HG03342 (cell line): ENCODE measurements at regions not wholly inside any gene's neighbourhood (a gene's known extent, or its start where the extent isn't known, plus 50 kb on each side); places are given as distances from the start of the nearest gene placed in this dataset.

Experiments used
- ATAC-seq: cut with Tn5 transposase; IDR thresholded peaks from one replicate; pipeline ENCODE4 v1.9.1; 2021; ENCODE audit warnings: mild to moderate bottlenecking, moderate library complexity; ENCODE audit not compliant: unreplicated experiment

DNA sequence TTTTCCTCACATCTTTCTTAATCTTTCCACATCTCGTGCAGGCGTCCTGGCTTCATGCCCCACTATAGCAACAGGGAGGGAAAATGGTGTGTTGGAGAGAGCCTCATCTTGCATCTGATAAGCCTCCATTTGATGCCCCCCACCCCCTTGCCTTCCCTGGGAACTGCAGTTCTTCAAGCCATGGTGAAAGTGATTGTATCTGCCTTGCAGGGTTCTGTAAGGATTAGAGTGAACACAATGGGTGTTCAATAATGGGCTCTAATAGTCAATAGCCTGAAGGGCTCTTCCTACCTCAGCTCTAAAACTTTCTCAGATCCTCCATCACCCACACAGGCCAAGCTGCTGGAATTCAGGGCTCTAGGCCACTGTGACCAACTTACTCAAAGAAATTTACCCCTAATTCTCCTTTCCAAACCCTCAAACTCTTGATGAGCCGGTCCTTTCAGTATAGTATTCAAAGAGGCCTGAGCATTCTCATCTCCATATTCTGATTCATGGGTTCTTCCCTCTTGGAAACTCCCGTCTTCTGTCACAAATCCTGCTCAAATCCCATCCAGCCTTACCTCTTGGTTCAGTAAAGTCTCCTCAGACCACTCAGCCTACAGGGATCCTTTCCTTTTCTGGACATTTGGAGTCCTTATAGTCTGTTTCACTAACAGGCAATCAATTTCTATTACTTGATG is 128.3 kb upstream of the TRIM2 start:
- no peak for ATAC-seq

DNA sequence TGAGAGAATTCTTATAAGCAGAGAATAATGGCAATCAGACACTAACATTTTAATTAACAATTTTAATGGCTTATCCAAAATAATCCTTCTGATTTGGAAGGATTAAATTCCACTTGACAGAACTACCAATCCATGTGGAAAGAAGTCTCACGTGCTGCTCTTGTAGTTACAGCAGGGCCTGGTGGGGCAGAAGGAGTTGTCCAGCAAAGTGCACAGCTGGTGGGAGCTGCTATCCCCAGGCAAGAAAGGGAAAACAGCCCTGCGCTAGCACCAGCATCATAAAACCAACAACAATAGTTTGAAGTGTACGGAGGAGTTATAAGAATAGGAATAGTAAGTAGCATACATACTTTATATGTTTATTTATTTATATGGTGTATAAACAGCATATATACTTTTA is 127.4 kb upstream of the TRIM2 start:
- ATAC-seq: no peak

DNA sequence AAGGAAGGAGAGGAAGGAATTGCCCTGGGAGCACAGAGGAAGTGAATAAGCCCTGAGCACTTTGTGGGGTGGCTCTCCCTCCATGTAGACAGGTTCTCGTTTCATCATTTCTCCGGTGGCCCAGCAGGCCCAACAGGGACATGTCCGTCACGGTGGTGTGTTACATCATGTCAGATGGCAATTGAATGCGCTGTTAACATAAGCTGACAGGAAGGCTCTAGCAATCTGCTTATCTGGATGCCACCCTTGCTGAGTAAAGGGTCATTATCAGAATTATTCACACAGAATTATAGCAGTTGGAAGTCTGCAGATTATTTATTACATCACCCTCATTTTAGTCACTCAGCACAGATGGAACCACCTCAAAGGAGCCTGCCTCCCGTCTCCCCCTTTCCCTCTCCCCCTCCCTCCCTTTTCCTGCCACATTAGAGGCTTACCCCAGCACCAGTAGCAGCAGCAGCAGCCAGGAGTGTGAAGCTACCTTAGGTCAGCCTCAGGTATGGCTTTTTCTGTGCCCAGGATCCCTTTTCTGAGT is 124.3 kb upstream of the TRIM2 start:
- no peak for ATAC-seq

DNA sequence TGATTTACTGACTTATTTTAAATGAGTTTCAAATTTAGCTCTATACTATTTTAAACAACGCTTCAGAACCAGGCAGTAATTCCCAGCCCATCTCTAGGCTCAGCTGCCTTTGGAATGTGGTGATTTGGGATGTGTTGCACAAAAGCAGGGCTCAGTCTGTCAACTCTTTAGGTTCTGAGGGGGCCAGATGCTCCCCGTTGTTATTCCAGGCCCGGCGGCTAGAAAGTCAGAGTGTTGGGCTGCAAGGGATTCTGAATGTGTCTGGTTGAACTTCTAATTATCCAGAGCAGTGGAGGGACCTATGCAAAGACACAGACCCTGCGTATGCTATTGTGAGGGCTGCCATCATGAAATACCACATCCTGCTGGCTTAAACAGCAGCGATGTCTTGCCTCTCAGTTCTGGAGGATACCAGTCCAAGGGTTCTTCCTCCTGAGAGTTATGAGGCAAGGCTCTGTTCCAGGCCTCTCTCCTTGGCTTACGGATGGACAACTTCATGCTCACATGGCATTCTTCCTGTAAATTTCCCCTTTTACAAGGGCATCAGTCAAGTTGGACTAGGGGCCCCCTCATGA is 123.2 kb upstream of the TRIM2 start:
- ATAC-seq: no peak

DNA sequence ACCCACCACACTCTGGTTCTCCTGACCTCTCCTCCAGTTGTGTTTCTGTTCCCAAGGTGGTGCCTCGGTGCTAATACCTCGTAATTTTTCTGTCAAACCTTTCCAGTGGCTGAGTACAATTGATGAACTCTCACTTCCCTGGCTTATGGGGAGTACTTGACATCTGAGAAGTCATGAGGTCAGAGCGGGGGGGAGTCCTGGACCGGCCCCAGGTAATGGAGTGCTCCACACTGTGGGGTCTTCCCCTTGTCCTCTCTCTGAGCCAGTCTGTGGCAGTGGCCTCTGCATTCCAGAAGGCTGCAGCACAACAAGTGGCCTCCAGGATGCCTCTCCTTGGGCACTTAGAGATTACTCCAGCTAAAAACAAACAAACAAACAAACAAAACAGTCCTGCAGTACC is 122.5 kb upstream of the TRIM2 start:
- ATAC-seq: no peak

DNA sequence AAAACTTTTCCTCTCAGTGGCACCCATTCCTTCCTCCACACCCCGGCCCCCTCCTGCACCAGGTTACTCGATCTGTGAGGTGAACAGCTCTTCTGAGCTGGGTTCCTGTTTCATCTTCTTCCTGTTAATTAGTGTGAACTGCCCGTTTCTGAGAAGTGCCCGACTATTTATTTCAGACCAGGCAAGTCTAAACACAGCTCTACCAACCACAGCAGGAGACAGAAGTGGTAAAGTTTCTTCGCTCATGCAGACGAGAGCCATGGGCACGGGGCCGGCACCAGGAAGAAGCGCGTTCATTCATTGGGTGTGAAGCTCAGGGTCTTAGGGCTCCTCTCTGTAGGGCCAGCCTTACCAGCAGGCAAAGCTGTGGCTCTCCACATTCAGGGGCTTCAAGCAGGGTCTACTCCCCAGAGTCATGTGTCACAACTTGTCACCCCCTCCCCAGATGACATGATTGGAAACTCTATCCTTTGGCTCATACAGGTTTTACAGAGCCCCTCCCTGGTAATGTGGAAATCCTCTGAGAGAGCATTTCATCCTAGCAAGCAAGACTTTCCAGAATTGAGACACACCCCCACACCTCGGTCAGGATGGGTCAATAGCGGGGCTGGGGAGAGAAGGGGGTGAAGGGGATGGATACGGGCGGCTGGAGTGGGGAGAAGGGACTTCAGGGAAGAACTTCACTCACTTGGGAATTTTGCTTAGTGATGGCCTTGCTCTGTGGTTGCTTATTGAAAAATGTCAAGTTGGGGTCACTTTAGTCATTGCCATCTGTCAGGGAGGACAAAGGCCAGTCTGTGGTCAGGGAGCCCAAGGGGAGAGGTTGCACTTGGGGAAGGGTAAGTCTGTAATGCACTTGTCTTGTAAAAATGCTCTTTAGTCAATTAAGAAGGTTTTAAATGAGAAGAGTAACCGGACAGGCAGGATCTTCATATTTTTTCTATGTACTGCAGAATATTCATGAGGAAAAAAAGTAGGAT is 121.6 kb upstream of the TRIM2 start:
- ATAC-seq: no peak

DNA sequence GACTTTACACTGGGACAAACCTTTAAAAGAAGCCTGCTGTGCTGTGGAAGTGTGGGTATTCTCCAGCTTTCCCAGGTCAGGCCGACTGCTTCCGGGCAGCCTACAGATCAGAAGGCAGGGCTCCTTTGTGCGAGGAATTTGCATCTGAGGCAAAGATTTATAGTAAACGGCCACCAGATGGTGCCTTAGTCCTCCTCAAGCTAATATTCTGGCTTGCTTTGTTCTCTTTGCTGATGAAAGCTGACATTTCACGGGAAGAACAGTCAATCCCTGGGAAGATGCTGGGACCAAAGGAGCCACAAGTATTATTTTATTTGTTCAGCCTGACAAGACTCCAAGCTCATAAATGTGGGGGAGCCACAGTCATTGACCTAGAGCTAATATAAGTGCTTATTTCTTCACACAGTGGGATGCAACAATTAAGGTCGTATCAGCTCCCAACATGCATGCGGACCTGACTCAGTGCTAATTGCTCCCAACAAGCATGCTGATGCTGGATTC is 120.7 kb upstream of the TRIM2 start:
- ATAC-seq: peak; percentile 82

DNA sequence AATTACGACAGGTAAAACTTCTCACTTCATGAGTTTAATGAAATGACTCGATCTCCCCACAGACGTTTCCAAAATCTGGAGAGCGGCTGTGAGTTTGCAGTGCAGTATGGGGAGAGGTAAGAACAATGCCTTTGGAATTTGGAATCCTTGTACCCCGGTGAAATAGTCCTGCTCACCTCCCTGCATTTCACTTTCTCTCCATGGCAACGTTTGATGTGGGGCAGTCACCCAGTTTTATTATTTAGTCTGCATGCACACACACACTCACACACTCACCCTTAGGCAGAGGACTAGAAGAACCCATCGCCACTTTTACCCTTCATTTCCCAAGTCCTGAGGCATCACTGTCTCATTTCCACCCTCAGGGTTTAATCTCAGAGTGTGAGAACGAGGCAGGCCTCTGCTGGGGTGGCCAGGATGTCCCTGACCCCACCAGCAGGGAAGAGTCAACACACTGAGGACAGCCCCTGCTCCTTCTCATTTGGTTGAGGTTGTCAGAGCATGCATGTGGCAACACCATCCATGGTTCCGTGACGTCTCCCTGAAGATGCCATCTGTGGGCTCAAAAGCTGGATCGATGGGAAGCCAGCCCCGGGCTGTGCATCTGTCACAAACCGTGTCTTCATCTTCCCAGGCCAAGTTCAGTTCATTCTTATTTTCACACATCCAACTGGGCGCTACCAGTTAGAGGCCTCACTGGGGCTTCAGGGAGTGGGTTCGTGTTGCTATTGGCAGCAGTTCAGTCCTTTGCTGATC is 119.8 kb upstream of the TRIM2 start:
- no peak for ATAC-seq

DNA sequence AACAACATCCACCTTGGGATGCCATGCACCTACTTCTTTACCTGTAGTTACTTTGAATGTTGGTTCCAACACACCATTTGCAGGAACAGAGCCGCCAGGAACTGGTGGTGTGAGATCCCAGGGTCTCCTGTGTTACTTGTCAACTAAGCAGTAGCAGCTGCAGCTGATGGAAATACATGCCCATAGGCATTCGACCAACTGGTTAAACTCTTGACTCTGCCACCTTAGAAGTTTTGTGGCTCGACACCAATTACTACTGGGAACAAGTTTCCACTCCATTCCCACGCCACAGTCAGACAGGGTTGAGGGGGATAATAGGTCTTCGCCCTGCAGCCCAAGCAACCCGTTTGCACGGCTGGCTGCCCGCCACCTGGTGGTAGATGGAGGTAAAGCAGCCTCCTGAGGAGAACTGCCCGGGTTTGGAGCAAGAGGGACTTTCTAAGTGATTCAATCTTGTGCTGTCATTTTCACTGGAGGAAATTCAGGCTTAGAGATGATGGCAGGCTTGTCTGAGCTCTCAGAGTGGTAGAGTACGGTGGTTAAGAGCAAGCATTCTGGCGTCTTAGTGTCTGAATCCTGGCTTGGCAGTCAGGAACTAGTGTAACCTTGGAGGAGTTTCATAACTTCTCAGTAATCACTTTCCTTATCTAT is 119.1 kb upstream of the TRIM2 start:
- peak; percentile 64 for ATAC-seq

DNA sequence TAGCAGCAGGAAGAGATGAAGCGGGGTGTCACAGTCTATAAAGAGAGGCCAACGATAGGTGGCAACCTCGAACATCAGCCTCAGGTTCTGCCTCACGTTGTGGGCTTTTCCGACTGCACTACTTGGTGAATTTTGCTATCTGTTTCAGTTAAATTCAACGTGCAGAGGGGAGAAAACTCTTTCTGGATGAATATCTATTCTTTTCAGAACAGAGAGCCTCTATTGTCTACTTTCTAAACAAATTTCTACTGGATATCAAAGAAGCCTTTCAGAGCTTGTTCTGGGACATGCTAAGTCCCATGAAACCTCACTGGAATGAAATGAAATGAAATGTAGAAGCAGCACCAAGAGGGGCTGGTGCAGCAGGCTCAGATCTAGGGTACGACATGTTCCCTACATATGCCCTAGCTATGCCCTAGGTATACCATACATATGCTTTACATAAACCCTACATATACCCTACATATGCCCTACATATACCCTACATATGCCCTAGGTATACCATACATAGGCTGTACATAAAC is 116.5 kb upstream of the TRIM2 start:
- no peak for ATAC-seq

DNA sequence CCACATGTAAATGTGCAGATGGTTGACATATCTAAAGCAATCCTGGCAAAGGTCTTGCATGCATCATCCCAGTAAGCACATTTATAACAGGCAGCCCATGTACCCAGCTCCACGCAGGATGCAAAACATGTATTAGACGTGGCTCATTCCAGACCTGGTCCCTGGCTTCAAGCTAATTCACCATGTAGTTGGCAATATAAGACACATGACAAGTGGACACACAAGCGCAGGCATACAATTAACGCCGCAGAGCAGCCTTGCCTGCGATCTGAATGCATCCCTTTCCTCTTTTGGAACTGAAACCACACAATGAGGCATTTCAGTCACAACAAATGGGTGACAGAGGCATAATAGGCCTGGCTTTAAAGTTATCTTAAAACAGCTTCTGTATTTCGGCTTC is 114.5 kb upstream of the TRIM2 start:
- no peak for ATAC-seq

DNA sequence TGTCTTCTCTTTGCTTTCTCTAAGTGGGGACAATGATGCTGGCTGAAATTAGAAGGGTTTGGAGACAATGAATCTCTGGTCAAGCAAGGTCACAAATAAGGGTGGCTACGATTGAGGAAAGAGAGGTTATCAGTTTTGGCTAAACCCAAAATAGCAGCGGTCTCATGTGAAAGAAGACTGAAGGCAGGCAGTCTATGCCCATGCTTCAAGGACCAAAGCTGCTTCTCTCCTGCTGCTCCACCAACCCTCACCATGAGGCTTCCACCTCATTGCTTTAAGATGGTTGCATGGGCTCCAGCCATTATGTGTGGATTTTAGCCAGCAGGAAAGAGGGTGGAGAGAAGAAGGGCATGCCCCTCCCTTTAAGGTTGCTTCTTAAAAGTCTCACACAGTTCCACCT is 114.1 kb upstream of the TRIM2 start:
- no peak for ATAC-seq

DNA sequence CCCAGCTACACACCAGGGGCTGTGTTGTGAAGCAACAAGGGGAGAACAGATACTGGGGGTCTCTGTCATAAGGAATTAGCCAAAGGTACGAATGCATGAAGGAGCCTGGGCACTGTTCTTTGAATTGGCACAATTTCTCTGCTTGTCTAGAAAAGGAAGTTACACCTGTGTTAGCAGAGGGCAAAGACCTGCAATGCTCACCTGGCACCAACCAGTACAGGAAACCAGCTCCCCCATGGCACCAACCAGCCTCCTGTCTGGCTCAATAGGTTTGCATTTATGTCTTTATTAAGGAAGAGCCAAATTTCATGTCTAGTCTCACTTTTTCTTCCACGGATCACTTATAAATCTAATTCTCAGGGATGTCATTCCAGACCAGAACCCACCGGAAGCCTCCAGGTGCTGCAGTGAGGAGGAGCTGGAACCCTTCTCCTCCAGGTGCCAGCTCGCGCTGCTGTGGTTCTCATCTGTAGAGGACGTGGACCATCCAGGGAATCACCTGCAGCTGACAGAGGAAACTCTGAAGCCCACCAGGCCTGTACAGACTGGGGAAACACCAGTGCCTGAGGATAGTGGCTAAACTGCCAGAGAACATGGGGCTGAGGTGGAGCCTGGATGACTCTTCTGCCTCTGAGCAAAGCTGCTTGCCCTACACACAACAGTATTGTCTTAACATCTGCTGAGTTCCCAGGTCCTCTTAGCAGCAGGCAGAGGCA is 113.4 kb upstream of the TRIM2 start:
- no peak for ATAC-seq

DNA sequence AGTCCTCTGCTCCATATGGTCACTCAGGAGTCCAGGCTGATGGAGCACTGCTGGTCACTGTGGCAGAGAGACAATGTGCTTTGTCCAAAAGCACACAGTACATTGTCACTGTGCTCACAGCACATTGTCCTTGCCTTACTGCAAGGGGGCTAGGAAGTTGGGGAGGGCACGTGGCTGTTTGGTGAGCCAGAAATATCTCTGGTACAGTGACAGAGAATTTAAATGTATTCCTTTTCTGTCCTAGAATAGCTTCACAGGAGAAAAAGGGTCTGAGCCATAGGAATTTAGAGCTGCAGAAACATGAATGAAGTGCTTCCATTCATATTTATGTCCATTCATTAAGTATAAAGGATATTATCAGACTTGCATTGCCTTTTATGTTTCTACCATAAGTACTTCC is 110.8 kb upstream of the TRIM2 start:
- ATAC-seq: no peak

DNA sequence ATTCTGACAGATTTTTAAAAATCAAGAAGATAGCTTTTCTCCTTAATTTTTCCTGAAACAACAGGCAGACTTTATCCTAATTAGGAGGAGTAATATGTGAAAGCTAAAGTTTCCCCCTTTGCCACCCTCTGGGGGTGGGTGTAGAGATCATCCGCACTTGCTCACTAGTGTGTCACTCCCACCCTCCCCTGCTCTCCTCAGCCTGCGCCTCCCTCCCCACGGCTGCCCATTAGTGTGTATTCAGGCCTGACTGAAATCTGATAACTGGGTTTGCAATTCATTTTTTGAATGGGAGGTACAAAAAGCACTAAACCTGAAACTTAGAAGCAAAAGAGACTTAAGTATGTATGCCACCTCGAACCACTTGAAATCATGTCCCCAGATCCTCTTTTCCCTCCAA is 110.4 kb upstream of the TRIM2 start:
- ATAC-seq: no peak

DNA sequence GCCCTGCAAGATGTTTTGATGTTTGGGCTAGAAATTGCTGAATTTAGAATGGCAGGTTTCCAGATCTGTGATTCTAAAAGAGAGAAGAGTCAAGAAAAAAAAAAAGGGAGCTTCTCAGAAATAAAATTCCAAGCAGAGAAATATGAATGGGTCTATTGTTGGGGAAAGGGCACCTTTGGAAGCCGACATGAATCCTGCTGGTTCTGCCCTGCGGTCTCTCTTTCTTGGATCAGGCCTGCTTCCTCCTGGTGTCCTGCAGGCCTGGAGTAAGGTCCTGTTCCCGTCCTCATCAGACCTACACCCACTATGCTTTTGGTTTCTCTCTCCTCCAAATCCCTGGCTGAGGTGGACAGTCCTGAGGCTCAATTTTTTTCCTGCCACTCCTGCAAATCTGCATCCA is 109.8 kb upstream of the TRIM2 start:
- ATAC-seq: no peak

DNA sequence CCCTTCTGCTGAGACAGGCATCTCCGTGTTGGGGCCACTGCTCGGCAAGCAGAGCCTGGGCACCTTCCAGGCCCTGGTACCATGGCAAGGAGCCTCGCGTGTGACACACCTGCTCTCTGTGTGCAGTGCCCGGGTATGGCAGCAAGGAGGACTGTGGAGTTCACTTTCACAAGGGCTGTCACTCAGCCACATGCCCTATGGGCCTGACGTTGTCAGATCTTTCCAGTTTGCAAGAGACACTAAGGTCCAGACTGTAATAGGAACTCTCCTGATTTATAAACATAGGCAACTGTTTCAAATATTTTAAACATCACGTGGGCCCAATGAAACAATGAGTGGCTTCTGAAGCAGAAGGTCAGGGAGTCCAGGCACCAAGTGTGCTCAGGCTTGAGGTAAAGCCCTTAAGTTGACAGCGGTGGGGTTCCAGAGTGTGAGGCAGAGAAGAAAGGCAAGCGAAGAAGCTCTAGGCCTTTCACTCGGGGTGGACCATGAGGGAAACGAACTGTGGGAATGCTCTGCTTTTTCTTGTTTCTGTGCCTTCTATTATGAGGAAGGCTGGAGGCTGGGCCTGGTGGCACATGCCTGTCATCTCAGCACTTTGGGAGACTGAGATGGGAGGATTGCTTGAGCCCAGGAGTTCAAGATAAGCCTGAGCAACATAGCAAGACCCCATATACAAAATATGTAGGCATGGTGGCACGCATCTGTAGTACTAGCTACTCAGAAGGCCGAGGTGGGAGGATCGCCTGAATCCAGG is 108.6 kb upstream of the TRIM2 start:
- ATAC-seq: no peak

DNA sequence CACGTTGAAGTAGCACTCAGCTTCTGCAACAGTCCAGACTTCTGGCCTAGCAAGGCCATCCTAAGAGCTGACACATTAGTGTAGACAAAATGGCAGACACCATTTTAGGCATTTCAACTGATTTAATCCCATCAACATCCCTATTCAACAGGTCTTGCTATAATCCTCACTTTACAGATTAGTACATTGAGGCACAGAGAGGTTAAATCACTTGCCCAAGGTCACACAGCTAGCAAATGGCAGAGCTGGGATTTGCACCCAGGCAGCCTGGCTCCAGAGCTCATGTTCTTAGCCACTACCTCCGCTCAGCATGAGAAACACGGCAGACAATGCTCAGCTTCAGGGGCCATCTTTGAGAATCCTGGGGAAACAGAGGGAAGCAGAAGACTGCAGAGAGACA is 107.9 kb upstream of the TRIM2 start:
- no peak for ATAC-seq

DNA sequence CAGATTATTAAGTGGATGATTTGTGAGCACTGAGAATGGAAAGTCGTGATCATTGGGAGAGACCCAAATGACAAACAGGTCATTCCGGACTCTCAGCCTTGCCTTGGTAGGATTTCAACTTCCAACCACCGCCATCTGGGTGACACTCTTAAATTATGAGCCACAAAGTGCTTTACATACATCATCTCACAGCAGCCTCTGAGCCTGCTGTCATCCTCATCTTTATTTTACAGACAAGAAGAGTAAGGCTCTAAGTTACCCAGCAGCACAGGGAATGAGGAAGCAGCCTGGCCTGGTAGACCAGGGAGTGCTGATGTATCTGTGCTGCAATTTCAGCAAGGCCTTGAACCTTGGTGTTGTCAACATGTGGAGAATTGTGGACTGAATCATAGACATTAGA is 105.8 kb upstream of the TRIM2 start:
- no peak for ATAC-seq
